GM19043 (cell line): ENCODE measurements at regions not wholly inside any gene's neighbourhood (a gene's known extent, or its start where the extent isn't known, plus 50 kb on each side); places are given as distances from the start of the nearest gene placed in this dataset.
A peak's percentile ranks its signal among the peaks of the same experiment; 100 is the strongest.
"Not testable (repeated sequence)": the region's sequence is repeated elsewhere in the genome, so short reads cannot be mapped to it uniquely, and the experiment has no call there.

Source experiments
- ATAC-seq: cut with Tn5 transposase; IDR thresholded peaks from one replicate; pipeline ENCODE4 v1.9.1; 2021; ENCODE audit warnings: low read depth; ENCODE audit not compliant: unreplicated experiment

DNA sequence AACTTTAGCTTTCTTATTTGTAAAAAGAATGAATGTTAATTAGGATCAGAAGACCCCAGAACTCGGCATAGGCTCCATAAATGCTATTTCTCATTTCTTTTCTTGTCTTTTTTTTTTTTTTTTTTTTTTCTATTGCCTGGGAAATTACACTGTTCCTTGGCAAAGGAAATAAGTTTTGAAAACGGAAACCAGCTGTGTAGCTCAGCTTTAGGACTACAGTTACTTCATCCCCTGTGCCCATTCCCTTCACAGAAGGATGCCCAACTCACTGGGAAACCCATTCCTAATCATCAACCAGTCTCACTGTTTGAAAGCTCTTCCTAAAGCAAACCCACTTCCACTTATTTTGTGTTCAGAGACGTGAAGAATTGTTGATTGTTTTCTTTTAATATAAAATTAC, 254.0 kb upstream of the IL12A start:
- ATAC-seq, result no peak

- ATAC-seq, result no peak
Observed at GRCh38 chr3:159739166-159739565, 249.5 kb upstream of the IL12A start.

DNA sequence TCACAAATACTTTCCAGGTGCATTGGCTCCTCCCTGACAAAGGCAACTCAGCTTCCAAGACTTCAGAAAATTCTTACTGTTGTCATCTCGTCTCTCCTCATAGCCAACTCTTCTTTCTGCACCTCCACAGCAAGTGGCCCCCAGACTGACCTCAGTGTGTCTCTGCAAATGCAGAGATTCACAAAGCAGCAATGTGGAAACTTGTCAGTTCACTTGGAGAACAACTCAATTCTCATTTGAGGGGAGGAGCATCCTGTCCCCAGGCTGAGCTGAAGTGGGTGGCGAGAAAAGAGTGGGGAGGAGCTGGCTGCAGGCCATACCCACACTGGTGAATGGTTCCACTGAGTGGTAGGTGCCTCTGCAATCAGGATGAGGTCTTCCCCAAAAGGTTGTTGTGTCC, 248.7 kb upstream of the IL12A start:
- no peak for ATAC-seq

GRCh38 chr3:159741281-159741680, 247.4 kb upstream of the IL12A start:
- ATAC-seq, result no peak

DNA sequence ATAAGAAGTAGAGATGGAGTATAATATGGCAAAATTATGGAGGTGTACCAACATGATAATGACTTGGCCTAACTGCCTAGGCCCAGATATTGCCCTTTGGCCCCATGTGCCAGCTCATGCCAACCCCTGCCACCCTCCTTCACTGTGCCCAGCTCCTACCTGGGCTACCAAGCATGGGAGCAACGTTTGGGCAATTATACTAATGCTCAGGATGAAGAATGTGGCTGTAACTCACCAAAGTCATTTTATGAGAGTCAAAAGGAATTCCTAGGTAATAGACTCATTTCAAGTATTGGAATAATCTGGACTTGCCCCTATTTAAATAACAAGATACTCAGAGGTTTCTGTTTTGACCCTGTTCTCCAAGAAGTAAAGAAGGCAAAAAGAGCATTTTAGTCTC, 240.2 kb upstream of the IL12A start:
- no peak for ATAC-seq

DNA sequence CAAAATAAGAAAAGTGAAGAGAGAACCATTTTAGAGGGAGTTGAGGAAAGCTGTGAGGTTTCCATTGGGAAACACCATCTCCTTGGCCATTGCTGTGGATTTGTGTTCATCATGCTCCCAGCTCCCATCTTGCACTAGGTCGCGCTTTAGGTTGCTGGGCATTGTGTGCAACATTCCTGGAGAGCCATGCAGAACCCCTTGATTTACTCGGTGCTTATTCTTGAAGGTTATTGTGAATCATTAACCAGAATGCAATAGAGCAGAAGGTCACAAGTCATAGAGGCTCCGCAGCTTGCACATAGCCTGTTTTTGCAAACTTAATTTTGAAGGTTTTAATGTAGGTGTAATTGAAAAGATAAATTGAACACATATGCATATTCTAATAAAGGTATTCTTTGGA, 239.2 kb upstream of the IL12A start:
- no peak for ATAC-seq

- ATAC-seq, result no peak
Observed at GRCh38 chr3:159751146-159751545, 237.5 kb upstream of the IL12A start.

GRCh38 chr3:159751752-159752151, 236.9 kb upstream of the IL12A start:
- no peak for ATAC-seq

GRCh38 chr3:159756279-159757207, 232.1 kb upstream of the IL12A start:
- ATAC-seq, result not testable (repeated sequence)

- no peak for ATAC-seq
Observed at GRCh38 chr3:159757341-159758060, 231.1 kb upstream of the IL12A start.

- ATAC-seq, result no peak
Observed at GRCh38 chr3:159760046-159760445, 228.6 kb upstream of the IL12A start.

- ATAC-seq, result no peak
Observed at GRCh38 chr3:159761369-159761768, 227.3 kb upstream of the IL12A start.

GRCh38 chr3:159761848-159762635, 226.6 kb upstream of the IL12A start:
- no peak for ATAC-seq

DNA sequence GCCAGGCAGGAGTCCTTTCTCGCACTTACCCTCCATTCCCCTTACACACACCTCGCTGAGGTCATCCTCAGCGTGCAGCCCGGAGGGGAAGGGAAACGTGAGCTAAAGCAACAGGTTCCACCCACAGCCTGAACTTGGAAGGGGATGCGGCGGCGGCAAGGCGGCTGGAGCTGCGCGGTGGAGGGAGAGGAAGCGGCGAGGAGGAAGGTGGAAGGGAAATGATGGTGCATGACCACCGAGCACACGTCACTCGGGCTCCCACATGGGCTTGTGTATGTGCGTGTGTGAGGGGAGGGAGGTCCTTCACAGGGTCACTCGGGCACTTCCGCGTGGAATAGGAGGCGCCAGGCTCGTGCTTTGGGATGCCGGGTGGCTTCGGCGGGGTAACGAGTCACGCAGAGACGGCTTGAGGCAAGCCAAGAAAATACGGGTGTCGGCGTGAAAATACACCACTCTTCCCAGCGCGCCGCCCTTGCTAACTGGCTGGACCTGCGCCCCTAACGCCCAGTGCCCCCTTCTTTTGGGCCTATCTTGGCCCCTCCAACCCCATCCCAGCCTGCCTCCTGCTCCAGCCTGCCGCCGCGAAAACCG, 225.5 kb upstream of the IL12A start:
- peak; percentile 27 for ATAC-seq

GRCh38 chr3:159763602-159764489, 224.8 kb upstream of the IL12A start:
- ATAC-seq, result peak; percentile 40

GRCh38 chr3:159764490-159765029, 224.1 kb upstream of the IL12A start:
- ATAC-seq, result no peak

GRCh38 chr3:159765030-159765859, 223.4 kb upstream of the IL12A start:
- ATAC-seq, result no peak

DNA sequence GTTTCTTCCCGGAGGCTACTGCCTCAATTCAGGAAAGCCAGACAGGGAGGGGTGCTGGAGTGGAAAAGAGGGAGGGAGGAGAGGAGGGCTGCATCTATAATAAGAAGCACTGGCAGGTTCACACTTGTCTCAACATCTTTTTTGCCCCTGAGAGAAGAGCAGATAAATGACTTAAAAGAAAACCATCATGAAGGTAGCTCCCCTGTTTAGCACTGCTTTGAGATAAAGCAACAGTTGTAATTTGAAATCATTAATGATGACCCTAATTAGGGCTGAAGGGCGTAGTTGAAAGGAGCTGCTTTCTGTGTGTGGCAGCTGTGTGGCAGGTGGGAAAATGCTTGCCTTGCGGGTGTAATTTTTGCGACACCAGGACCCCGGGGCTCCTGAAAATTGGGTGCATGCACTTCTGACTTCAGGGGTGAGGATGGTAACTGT, 222.8 kb upstream of the IL12A start:
- ATAC-seq, result no peak
